Thymus (tissue), 11 donors: ENCODE measurements at regions not wholly inside any gene's neighbourhood (a gene's known extent, or its start where the extent isn't known, plus 50 kb on each side); places are given as distances from the start of the nearest gene placed in this dataset.
"Not testable (repeated sequence)": the region's sequence is repeated elsewhere in the genome, so short reads cannot be mapped to it uniquely, and the experiment has no call there.

Experiments used
- DNase-seq, 9 donors: peaks; one replicate each; pipeline ENCODE4 v3.0.0-alpha.2; 2013; ENCODE audit warnings: low spot score in 9 of 9, low read depth in 6 of 9, missing footprints in 1 of 9
- H3K27ac ChIP-seq, 2 donors: one replicate each; pipeline ENCODE4 v1.5.1; 2013; ENCODE audit warnings: control low read depth in 1 of 2, low read depth in 1 of 2, low read length in 1 of 2, mild to moderate bottlenecking in 1 of 2, moderate library complexity in 1 of 2
- H3K27me3 ChIP-seq, 2 donors: one replicate each; pipeline ENCODE4 v1.5.1; 2013; ENCODE audit warnings: low read length in 1 of 2; ENCODE audit not compliant: control insufficient read depth in 2 of 2, insufficient read depth in 1 of 2
- H3K36me3 ChIP-seq, 2 donors: one replicate each; pipeline ENCODE4 v1.5.1; 2013; ENCODE audit warnings: low read length in 1 of 2, mild to moderate bottlenecking in 1 of 2, moderate library complexity in 1 of 2; ENCODE audit not compliant: control insufficient read depth in 2 of 2, insufficient read depth in 2 of 2
- H3K4me1 ChIP-seq, 2 donors: one replicate each; pipeline ENCODE4 v1.5.1; 2013; ENCODE audit warnings: low read length in 2 of 2; ENCODE audit not compliant: control insufficient read depth in 2 of 2, insufficient read depth in 2 of 2
- H3K4me3 ChIP-seq, 2 donors: one replicate each; pipeline ENCODE4 v1.5.1; 2013; ENCODE audit warnings: low read length in 2 of 2, control low read depth in 1 of 2, mild to moderate bottlenecking in 1 of 2
- H3K9me3 ChIP-seq, 2 donors: one replicate each; pipeline ENCODE4 v1.5.1; 2013; ENCODE audit warnings: low read length in 1 of 2, mild to moderate bottlenecking in 1 of 2; ENCODE audit not compliant: control insufficient read depth in 2 of 2, insufficient read depth in 1 of 2
- WGBS: extraction: QIAGEN DNeasy Blood & Tissue Kit; methylation state at CpG from one replicate; pipeline ENCODE4 v1.1.7; 2013; 5-methylcytosine and 5-hydroxymethylcytosine counted together
- donor health status: healthy.

DNA sequence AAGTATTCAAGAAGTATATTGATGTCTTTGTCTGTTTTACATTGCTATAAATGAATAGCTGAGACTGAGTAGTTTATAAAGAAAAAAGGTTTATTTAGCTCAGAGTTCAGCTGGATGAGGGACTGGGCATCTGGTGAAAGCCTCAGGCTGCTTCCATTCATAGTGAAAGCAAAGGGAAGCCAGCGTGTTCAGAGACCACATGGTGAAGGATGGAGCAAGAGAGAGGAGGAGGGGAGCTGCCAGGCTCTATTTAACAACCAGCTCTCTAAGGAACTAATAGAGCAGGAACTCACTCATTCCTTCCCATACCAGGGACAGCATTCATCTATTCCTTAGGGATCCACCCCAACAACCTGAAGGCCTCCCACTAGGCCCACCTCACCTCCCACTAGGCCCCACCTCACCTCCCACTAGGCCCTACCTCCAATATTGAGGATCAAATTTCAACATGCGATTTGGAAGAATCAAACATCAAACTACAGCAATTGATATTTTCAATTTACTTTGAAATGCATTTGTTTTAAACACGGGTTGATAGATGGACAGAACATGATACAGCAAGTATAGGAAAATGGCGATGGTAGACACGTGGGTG, 167.5 kb upstream of the HES1 start:
- Histone ChIP-seq H3K9me3 (no peaks in the 10 kb centered on the region), H3K27me3 (peaks cover 0 to 7% of the 10 kb centered on the region in 2 donors), H3K36me3 (no peaks in the 10 kb centered on the region), H3K27ac (no peak overlapping the region), H3K4me3 (no peak overlapping the region), H3K4me1 (peaks cover 0 to 21% of the 10 kb centered on the region in 2 donors)
- 95% methylated on average over 5 of the region's 5 CpGs for WGBS
- DNase-seq = no peak

GRCh38 chr3:193970131-193970772, 165.7 kb upstream of the HES1 start:
- not testable (repeated sequence) for H3K4me3 ChIP-seq, H3K36me3 ChIP-seq, H3K27ac ChIP-seq, H3K9me3 ChIP-seq
- H3K4me1 ChIP-seq = peaks cover 0 to 21% of the 10 kb centered on the region in 2 donors
- peak in 8 of 9 donors; percentile 11 to 64 (median 26) for DNase-seq
- H3K27me3 ChIP-seq = peaks cover 0 to 17% of the 10 kb centered on the region in 2 donors
- 21% methylated on average over 7 of the region's 7 CpGs for WGBS

DNA sequence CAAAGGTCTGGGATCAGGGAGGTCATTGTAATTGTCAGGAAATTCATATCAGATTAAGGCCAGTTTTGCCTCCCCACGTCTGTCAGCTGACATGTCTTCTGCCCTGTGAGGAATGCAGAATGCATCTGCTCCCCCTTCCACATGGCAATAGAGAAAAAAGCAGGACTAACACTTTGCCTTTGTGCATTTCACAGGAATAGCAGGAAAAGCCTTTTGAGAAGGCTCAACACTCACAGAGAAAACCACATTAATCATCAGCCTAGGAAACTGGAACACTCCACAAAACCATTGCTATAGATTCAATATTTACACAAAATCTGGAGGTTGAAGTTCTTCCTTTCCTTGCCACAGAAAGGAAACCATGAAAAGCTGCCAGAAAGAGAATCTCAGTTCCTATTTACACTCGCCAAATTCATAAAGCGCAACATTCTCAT, 165.2 kb upstream of the HES1 start:
- H3K4me1 ChIP-seq = peaks cover 0 to 21% of the 10 kb centered on the region in 2 donors
- peak overlapping the region in 1 of 2 donors; percentile 11 for H3K27ac ChIP-seq
- H3K36me3 ChIP-seq = no peaks in the 10 kb centered on the region
- H3K4me3 ChIP-seq = no peak overlapping the region
- peaks cover 0 to 17% of the 10 kb centered on the region in 2 donors for H3K27me3 ChIP-seq
- WGBS = 4% methylated on average over 3 of the region's 3 CpGs
- DNase-seq = peak in 1 of 9 donors; percentile 19
- H3K9me3 ChIP-seq = no peaks in the 10 kb centered on the region

DNA sequence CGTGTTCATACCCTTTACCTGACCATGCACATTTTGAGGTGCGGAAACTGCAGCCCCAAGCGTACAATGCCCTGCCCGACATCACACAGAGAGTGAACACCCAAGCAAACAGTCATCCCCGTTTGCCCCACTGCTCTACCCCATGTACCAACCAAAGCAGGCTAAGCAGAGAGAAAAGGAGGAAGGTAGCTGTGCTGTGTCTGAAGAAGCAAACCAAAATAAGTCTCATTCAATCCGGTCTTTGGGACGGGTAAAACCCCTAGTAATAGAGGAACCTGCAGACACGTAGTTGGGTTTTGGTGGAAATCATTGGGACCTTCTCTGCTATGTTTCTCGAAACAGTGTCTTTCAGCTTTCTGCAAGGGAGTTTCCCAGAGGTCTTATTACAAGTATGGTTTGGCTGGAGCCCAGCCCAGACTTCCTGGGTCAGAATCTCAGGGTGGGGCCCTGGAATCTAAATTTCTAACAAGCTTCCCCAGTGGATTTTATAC, 164.6 kb upstream of the HES1 start:
- Histone ChIP-seq H3K9me3 (no peaks in the 10 kb centered on the region), H3K27ac (no peak overlapping the region), H3K4me3 (no peak overlapping the region), H3K27me3 (peaks cover 0 to 17% of the 10 kb centered on the region in 2 donors), H3K36me3 (no peaks in the 10 kb centered on the region), H3K4me1 (peaks cover 0 to 21% of the 10 kb centered on the region in 2 donors)
- WGBS = 21% methylated on average over 9 of the region's 9 CpGs
- DNase-seq = peak in 1 of 9 donors; percentile 28

GRCh38 chr3:193971966-193972365, 164.0 kb upstream of the HES1 start:
- no peaks in the 10 kb centered on the region for H3K36me3 ChIP-seq
- DNase-seq = no peak
- H3K4me1 ChIP-seq = peaks cover 0 to 21% of the 10 kb centered on the region in 2 donors
- H3K4me3 ChIP-seq = no peak overlapping the region
- no peak overlapping the region for H3K27ac ChIP-seq
- H3K9me3 ChIP-seq = no peaks in the 10 kb centered on the region
- H3K27me3 ChIP-seq = peaks cover 0 to 17% of the 10 kb centered on the region in 2 donors
- 98% methylated on average over 1 of the region's 1 CpG for WGBS

DNA sequence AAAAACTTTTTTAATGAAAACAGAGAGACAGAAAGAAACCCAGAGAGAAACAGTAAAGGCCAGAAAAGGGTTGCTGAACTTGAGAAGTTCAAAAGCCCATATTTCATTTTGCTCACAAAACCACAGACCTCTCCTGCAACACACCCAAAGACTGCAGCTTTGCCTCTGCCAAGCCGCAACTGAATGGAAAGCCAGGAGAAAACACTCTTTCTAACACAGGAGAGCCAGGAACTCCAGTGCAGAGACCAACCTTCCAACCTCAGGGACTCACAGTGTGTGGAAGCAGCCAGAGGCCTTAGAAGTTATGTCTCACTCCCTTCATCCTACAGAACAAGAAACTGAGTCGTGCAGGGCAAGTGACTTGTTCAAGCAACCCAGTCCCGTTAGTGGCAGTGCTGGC, 163.1 kb upstream of the HES1 start:
- Histone ChIP-seq H3K27me3 (peaks cover 0 to 17% of the 10 kb centered on the region in 2 donors), H3K36me3 (no peaks in the 10 kb centered on the region), H3K27ac (no peak overlapping the region), H3K4me1 (peaks cover 0 to 21% of the 10 kb centered on the region in 2 donors), H3K4me3 (no peak overlapping the region), H3K9me3 (no peaks in the 10 kb centered on the region)
- WGBS = 91% methylated on average over 3 of the region's 3 CpGs
- DNase-seq = no peak

DNA sequence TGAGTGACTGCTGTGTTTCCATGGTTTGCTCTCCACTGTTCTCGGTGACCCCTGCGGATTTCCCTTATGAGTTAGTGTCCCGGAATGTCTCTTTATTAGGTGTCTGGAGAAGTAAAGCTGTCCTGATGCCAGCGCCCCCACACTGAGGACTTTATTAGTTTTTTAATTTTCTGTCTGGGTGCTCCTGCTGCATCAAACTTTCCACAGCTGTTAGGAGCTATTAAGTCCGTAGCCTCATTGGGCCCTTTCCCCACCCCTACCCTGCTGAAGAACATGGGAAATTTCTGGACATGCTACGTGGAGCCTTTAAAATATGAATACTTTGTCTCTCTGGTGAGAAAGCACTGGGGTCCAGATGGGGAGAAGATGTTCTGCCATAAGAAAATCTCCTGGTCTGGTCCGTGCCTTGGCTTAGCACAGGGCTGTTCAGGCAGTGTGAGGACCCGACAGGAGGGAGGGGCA, 161.7 kb upstream of the HES1 start:
- H3K27me3 ChIP-seq = peaks cover 0 to 17% of the 10 kb centered on the region in 2 donors
- H3K4me1 ChIP-seq = peaks cover 0 to 21% of the 10 kb centered on the region in 2 donors
- H3K4me3 ChIP-seq = no peak overlapping the region
- H3K27ac ChIP-seq = no peak overlapping the region
- no peaks in the 10 kb centered on the region for H3K9me3 ChIP-seq
- DNase-seq = no peak
- 86% methylated on average over 8 of the region's 8 CpGs for WGBS
- H3K36me3 ChIP-seq = no peaks in the 10 kb centered on the region

DNA sequence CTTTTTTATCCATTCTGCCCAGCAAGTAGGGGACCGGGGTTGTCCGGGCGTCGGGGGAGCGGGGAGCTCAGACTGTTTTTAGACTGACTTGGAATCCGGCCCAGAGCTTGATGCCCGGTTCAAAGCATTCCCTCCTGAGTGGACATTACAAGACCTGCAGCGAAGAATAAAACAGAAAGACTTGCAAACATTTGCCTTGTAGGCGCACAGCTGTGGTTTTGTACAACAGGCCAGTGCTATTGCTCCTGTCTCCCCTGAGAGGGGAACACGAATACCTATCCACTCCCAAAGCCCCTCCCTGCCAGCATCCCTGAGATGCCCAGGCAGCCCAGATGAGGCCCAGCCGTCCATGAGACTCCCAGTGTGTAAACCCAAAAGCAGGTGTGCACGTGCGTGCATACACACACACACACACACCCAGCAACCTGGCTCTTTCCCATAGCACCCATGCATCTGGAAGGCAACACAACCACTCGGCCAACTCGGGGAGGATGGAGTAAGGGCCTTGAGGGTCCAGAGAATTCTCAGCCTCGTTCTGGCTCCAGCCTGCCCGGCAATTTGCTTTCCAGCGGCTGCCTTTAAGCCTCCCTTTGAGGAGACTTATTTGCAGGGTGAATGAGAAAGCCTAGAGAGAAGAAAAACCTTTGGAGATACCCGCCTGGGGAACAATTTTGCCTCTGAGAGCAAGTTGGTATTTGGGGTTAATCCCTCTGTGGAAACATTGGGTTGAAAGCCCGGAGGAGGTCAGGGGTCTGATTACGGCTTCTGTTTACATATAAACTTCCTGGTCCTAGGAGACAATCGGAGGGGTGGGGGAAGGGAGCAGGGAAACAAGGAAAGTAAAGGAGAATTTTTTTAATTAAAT, 161.0 kb upstream of the HES1 start:
- no peak overlapping the region for H3K4me3 ChIP-seq
- WGBS = 91% methylated on average over 22 of the region's 22 CpGs
- no peak overlapping the region for H3K27ac ChIP-seq
- no peaks in the 10 kb centered on the region for H3K9me3 ChIP-seq
- H3K36me3 ChIP-seq = no peaks in the 10 kb centered on the region
- H3K27me3 ChIP-seq = peaks cover 0 to 17% of the 10 kb centered on the region in 2 donors
- no peak for DNase-seq
- peaks cover 0 to 21% of the 10 kb centered on the region in 2 donors for H3K4me1 ChIP-seq
